ENCODE measurements at regions not wholly inside any gene's neighbourhood (a gene's known extent, or its start where the extent isn't known, plus 50 kb on each side); places are given as distances from the start of the nearest gene placed in this dataset.

DNA sequence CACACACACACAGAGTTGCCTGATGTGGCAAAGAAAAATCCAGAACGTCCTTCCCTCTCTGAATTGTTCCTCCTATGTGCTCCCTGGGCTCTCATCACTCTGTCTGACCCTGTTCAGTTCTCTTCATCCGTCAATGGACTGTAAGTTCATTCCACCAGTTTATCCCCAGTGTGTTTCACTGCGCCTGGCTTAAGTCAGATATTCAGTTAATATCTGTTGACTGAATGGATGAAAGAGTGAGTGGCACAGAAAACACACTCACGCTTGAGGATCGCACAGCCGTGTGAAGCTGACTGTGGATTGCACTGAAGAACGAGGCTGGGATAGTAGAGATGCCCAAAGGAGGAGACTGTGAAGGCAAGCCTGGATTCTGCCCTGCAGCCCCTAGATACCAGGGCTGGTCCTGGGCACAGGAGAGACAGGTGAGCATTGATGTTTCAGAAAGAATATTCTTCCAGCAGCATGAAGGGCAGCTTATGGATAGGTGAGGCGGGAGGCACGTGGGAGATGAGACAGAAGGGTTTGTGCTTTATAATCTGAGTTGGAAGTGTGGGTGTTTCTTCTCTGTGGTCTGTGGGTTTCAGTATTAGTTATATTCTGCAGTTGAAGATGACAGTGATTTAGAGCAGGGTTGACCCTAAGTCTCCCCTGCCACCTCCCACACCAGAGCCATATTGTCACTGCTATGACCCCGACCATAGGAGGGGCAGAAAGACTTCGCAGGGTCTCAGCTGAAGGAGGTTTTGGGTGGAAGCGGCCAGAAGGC lies 129.9 kb downstream of the SOCS6 start:
- H3K27me3 Mint-ChIP-seq (ENCODE audit: insufficient read depth, unreplicated experiment) = no peaks in the 10 kb centered on the region
- H3K36me3 Mint-ChIP-seq (ENCODE audit: insufficient read depth, unreplicated experiment) = peaks cover 5% of the 10 kb centered on the region
- BruUV-seq (replicated peaks) = no TSS peak
- H3K27ac Mint-ChIP-seq (ENCODE audit: low read depth, unreplicated experiment) = peak overlapping the region; percentile 87
- intact Hi-C loops (cut with micrococcal nuclease) = no loop called here
- POLR2A ChIA-PET = interaction anchor here (0.6 to 1.2 kb wide), 2 partner anchors 11 to 129 kb away, joined by 3 read pairs; no protein-coding TSS in a partner anchor
- DNase-seq (ENCODE audit: unreplicated experiment) = no peak
- peaks cover 53% of the 10 kb centered on the region for H3K4me1 Mint-ChIP-seq (ENCODE audit: insufficient read depth, unreplicated experiment)
- CTCF ChIA-PET = interaction anchor here (0.6 to 7.5 kb wide), 2 partner anchors 15 to 71 kb away, joined by 3 to 41 read pairs; no protein-coding TSS in a partner anchor
- no peak overlapping the region for H3K4me3 Mint-ChIP-seq (ENCODE audit: unreplicated experiment)
- no peaks in the 10 kb centered on the region for H3K9me3 Mint-ChIP-seq (ENCODE audit: unreplicated experiment)
- TF ChIP-seq, protein P1, sequence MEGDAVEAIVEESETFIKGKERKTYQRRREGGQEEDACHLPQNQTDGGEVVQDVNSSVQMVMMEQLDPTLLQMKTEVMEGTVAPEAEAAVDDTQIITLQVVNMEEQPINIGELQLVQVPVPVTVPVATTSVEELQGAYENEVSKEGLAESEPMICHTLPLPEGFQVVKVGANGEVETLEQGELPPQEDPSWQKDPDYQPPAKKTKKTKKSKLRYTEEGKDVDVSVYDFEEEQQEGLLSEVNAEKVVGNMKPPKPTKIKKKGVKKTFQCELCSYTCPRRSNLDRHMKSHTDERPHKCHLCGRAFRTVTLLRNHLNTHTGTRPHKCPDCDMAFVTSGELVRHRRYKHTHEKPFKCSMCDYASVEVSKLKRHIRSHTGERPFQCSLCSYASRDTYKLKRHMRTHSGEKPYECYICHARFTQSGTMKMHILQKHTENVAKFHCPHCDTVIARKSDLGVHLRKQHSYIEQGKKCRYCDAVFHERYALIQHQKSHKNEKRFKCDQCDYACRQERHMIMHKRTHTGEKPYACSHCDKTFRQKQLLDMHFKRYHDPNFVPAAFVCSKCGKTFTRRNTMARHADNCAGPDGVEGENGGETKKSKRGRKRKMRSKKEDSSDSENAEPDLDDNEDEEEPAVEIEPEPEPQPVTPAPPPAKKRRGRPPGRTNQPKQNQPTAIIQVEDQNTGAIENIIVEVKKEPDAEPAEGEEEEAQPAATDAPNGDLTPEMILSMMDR (IDR thresholded peaks at IDR 0.05; ENCODE audit: unreplicated experiment) = no peak

DNA sequence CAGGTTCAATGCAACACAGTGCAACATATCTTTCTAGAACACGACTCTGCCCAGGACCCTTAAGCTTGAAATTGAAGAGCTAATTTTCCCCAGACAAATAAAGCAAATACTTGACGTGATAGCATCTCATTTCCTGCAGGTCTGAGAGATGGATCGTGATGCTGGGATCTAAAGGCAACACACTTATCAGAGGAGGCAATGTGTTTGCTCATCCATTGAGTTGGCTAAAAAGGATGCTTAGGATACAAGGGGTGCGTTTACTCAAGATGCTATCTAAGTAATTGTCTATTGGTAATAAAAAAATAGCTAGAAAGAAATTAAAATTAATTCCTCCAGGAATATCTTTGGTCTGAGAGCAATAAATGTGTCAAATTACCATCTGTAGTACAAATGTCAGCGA lies 129.0 kb downstream of the SOCS6 start:
- intact Hi-C loops (cut with micrococcal nuclease) = no loop called here
- peaks cover 44% of the 10 kb centered on the region for H3K4me1 Mint-ChIP-seq (ENCODE audit: insufficient read depth, unreplicated experiment)
- no TSS peak for BruUV-seq (replicated peaks)
- H3K27me3 Mint-ChIP-seq (ENCODE audit: insufficient read depth, unreplicated experiment) = no peaks in the 10 kb centered on the region
- peaks cover 5% of the 10 kb centered on the region for H3K36me3 Mint-ChIP-seq (ENCODE audit: insufficient read depth, unreplicated experiment)
- ChIA-PET POLR2A (no interaction called here), CTCF (interaction anchor here (0.6 kb wide), 1 partner anchor 68 kb away, joined by 3 read pairs; no protein-coding TSS in a partner anchor)
- no peak for DNase-seq (ENCODE audit: unreplicated experiment)
- TF ChIP-seq, protein P1 (IDR thresholded peaks at IDR 0.05; ENCODE audit: unreplicated experiment) = no peak
- H3K27ac Mint-ChIP-seq (ENCODE audit: low read depth, unreplicated experiment) = no peak overlapping the region
- H3K4me3 Mint-ChIP-seq (ENCODE audit: unreplicated experiment) = no peak overlapping the region
- H3K9me3 Mint-ChIP-seq (ENCODE audit: unreplicated experiment) = no peaks in the 10 kb centered on the region

DNA sequence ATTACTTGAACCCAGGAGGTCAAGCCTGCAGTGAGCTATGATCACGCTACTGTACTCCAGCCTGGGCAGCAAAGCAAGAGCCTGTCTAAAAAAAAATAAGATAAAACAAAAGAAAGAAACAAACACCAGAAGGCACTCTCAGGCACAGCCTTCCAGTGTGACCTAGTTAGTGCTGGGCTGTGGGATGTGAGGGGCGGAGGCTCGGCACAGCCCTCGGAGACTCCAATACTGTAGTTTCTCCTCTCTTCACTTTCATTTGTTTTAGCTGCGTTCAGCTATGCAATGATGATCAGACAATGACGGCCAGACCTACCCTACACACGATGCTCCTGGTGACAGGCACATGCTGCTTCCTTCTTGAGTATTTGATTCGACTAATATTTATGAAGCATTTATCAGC lies 127.7 kb downstream of the SOCS6 start:
- H3K9me3 Mint-ChIP-seq (ENCODE audit: unreplicated experiment) = no peaks in the 10 kb centered on the region
- ChIA-PET CTCF (interaction anchor here (0.8 to 1.4 kb wide), 3 partner anchors 17 to 221 kb away, joined by 5 to 12 read pairs (median 5); no protein-coding TSS in a partner anchor), POLR2A (interaction anchor here (1.9 kb wide), 1 partner anchor 43 kb away, joined by 5 read pairs; no protein-coding TSS in a partner anchor)
- peaks cover 30% of the 10 kb centered on the region for H3K4me1 Mint-ChIP-seq (ENCODE audit: insufficient read depth, unreplicated experiment)
- TF ChIP-seq, protein P1 (IDR thresholded peaks at IDR 0.05; ENCODE audit: unreplicated experiment) = no peak
- BruUV-seq (replicated peaks) = no TSS peak
- H3K27ac Mint-ChIP-seq (ENCODE audit: low read depth, unreplicated experiment) = no peak overlapping the region
- intact Hi-C loops (cut with micrococcal nuclease) = no loop called here
- DNase-seq (ENCODE audit: unreplicated experiment) = no peak
- peaks cover 5% of the 10 kb centered on the region for H3K36me3 Mint-ChIP-seq (ENCODE audit: insufficient read depth, unreplicated experiment)
- no peaks in the 10 kb centered on the region for H3K27me3 Mint-ChIP-seq (ENCODE audit: insufficient read depth, unreplicated experiment)
- H3K4me3 Mint-ChIP-seq (ENCODE audit: unreplicated experiment) = no peak overlapping the region

DNA sequence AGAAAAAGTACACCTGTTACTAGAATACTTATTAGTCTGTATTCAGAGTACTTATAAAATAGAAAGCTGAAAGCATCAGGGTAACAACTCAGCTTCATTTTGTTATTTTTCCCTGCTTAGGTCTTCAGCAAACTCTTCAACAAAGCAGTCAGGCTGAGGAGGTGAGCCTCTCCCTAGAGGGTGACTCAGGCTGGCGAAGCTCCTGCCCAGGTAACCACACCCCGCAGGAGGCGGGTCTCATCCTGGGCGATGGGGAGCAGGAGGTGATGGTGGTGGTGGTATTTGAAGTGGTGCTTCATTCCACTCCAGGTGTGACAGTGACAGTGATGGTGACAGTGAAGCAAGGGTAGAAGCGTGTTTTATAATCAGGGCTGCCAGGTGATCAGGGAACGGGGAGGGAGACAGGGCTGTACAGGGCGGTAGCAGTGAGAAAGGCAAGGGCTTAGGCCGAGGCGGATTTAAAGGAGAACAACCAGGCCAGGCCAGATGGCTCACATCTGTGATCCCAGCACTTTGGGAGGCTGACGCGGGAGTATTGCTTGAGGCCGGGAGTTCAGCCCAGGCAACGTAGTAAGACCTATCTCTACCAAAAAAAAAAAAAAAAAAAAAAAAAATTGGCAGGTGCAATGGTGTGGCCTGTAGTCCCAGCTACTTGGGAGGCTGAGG lies 127.1 kb downstream of the SOCS6 start:
- TF ChIP-seq, protein P1 (IDR thresholded peaks at IDR 0.05; ENCODE audit: unreplicated experiment) = no peak
- ChIA-PET POLR2A (interaction anchor here (0.7 to 1.9 kb wide), 2 partner anchors 31 to 43 kb away, joined by 3 to 5 read pairs; no protein-coding TSS in a partner anchor), CTCF (interaction anchor here (0.8 to 1.4 kb wide), 4 partner anchors 18 to 220 kb away, joined by 3 to 12 read pairs (median 5); no protein-coding TSS in a partner anchor)
- peak; percentile 62 for DNase-seq (ENCODE audit: unreplicated experiment)
- Mint-ChIP-seq H3K4me3 (ENCODE audit: unreplicated experiment) (no peak overlapping the region), H3K27ac (ENCODE audit: low read depth, unreplicated experiment) (peak overlapping the region; percentile 10), H3K27me3 (ENCODE audit: insufficient read depth, unreplicated experiment) (no peaks in the 10 kb centered on the region), H3K36me3 (ENCODE audit: insufficient read depth, unreplicated experiment) (peaks cover 5% of the 10 kb centered on the region), H3K9me3 (ENCODE audit: unreplicated experiment) (no peaks in the 10 kb centered on the region), H3K4me1 (ENCODE audit: insufficient read depth, unreplicated experiment) (peaks cover 28% of the 10 kb centered on the region)
- intact Hi-C loops (cut with micrococcal nuclease) = no loop called here
- no TSS peak for BruUV-seq (replicated peaks)

All from MCF 10A (cell line).